Kidney (tissue), 13 donors: ENCODE measurements at regions not wholly inside any gene's neighbourhood (a gene's known extent, or its start where the extent isn't known, plus 50 kb on each side); places are given as distances from the start of the nearest gene placed in this dataset.
A peak's percentile ranks its signal among the peaks of the same experiment; 100 is the strongest.
"Not testable (repeated sequence)": the region's sequence is repeated elsewhere in the genome, so short reads cannot be mapped to it uniquely, and the experiment has no call there.

Experiments used
- DNase-seq, 5 donors: peaks; one replicate each; pipeline ENCODE4 v3.0.0-alpha.2; 2013 to 2020
- FAIRE-seq: peaks from 2 replicates; lab custom pipeline; 2012; peaks lifted over from hg19 to GRCh38; lab: Jason Lieb, UNC
- H3K27ac ChIP-seq, 2 donors: one replicate each; pipeline ENCODE4 v1.7.0; 2013; ENCODE audit warnings: low read depth in 2 of 2, low read length in 2 of 2, inconsistent platforms in 1 of 2
- H3K27me3 ChIP-seq: one replicate; pipeline ENCODE4 v1.7.1; 2013; ENCODE audit warnings: low read length, inconsistent platforms; ENCODE audit not compliant: control insufficient read depth, insufficient read depth
- H3K36me3 ChIP-seq, 3 donors: one replicate each; pipeline versions ENCODE4 v1.7.0 to v1.7.1; 2013; ENCODE audit warnings: low read length in 3 of 3, control low read depth in 1 of 3, inconsistent platforms in 1 of 3; ENCODE audit not compliant: insufficient read depth in 3 of 3, control insufficient read depth in 2 of 3
- H3K4me1 ChIP-seq, 3 donors: one replicate each; pipeline versions ENCODE4 v1.7.0 to v1.7.1; 2013; ENCODE audit warnings: low read length in 3 of 3, inconsistent platforms in 1 of 3, low read depth in 1 of 3; ENCODE audit not compliant: control insufficient read depth in 2 of 3, insufficient read depth in 2 of 3
- H3K4me3 ChIP-seq, 3 donors: one replicate each; pipeline versions ENCODE4 v1.7.0 to v1.8.1; 2013; ENCODE audit warnings: low read length in 3 of 3, control low read depth in 1 of 3, inconsistent platforms in 1 of 3
- H3K9ac ChIP-seq, 3 donors: one replicate each; pipeline versions ENCODE4 v1.7.0 to v1.7.1; 2013; ENCODE audit warnings: low read length in 3 of 3, control low read depth in 1 of 3, inconsistent platforms in 1 of 3
- H3K9me3 ChIP-seq, 3 donors: one replicate each; pipeline versions ENCODE4 v1.7.0 to v1.7.1; 2013; ENCODE audit warnings: low read length in 3 of 3, control low read depth in 1 of 3, inconsistent platforms in 1 of 3; ENCODE audit not compliant: control insufficient read depth in 2 of 3, insufficient read depth in 1 of 3
- CTCF ChIP-seq: IDR thresholded peaks from 3 replicates; pipeline ENCODE4 v1.5.1; 2012; ENCODE audit warnings: mild to moderate bottlenecking, moderate library complexity, borderline replicate concordance; ENCODE audit not compliant: insufficient read depth; ENCODE audit errors: extremely low read depth
- intact Hi-C: fragments of 100-400 bp; cut with DNase I; formaldehyde crosslinking; loops from one replicate; pipeline ENCODE4 v1.11.1; 2022
- donor health status: control.
- donor health status: control.
- donor health status: control.
- donor health status: control.
- donor health status: control.
- donor health status: DM: yes; HTN: yes; CAD: no.
- donor health status: Normal renal cell carcinoma (clear cell type).

- DNase-seq, result peak in 2 of 5 donors; percentile 6 to 13
- no peaks in the 10 kb centered on the region for H3K9me3 ChIP-seq
- no peaks in the 10 kb centered on the region for H3K27me3 ChIP-seq
- no peaks in the 10 kb centered on the region for H3K36me3 ChIP-seq
- no peak for FAIRE-seq
- no peak for TF ChIP-seq CTCF
- no peaks in the 10 kb centered on the region for H3K4me1 ChIP-seq
- H3K4me3 ChIP-seq, result no peak overlapping the region
- no peak overlapping the region for H3K27ac ChIP-seq
- intact Hi-C loops, result no loop called here
- no peak overlapping the region for H3K9ac ChIP-seq
These were observed 757.0 kb downstream of the GRIK2 start for GRCh38 chr6:102150549-102150948.

GRCh38 chr6:102154176-102154575 is 760.7 kb downstream of the GRIK2 start:
- FAIRE-seq (no peak), DNase-seq (no peak)
- no peak overlapping the region for H3K4me3 ChIP-seq
- H3K36me3 ChIP-seq, result no peaks in the 10 kb centered on the region
- no peak for TF ChIP-seq CTCF
- no peaks in the 10 kb centered on the region for H3K4me1 ChIP-seq
- no peaks in the 10 kb centered on the region for H3K27me3 ChIP-seq
- intact Hi-C loops, result no loop called here
- no peak overlapping the region for H3K27ac ChIP-seq
- H3K9me3 ChIP-seq, result no peaks in the 10 kb centered on the region
- H3K9ac ChIP-seq, result no peak overlapping the region

- H3K27me3 ChIP-seq, result no peaks in the 10 kb centered on the region
- FAIRE-seq (no peak), DNase-seq (no peak)
- no peaks in the 10 kb centered on the region for H3K9me3 ChIP-seq
- no peak for TF ChIP-seq CTCF
- H3K36me3 ChIP-seq, result no peaks in the 10 kb centered on the region
- no peak overlapping the region for H3K9ac ChIP-seq
- no peaks in the 10 kb centered on the region for H3K4me1 ChIP-seq
- no peak overlapping the region for H3K4me3 ChIP-seq
- no peak overlapping the region for H3K27ac ChIP-seq
- intact Hi-C loops, result no loop called here
These were observed 761.4 kb downstream of the GRIK2 start for GRCh38 chr6:102154874-102155273.

- FAIRE-seq, H3K36me3 ChIP-seq, H3K9me3 ChIP-seq, DNase-seq, H3K4me3 ChIP-seq, H3K27ac ChIP-seq, H3K9ac ChIP-seq, intact Hi-C loops, H3K27me3 ChIP-seq, H3K4me1 ChIP-seq: not testable (repeated sequence)
These were observed 776.3 kb downstream of the GRIK2 start for GRCh38 chr6:102169802-102170201.
